ENCODE measurements at regions not wholly inside any gene's neighbourhood (a gene's known extent, or its start where the extent isn't known, plus 50 kb on each side); places are given as distances from the start of the nearest gene placed in this dataset.
"Not testable (repeated sequence)": the region's sequence is repeated elsewhere in the genome, so short reads cannot be mapped to it uniquely, and the experiment has no call there.

DNA sequence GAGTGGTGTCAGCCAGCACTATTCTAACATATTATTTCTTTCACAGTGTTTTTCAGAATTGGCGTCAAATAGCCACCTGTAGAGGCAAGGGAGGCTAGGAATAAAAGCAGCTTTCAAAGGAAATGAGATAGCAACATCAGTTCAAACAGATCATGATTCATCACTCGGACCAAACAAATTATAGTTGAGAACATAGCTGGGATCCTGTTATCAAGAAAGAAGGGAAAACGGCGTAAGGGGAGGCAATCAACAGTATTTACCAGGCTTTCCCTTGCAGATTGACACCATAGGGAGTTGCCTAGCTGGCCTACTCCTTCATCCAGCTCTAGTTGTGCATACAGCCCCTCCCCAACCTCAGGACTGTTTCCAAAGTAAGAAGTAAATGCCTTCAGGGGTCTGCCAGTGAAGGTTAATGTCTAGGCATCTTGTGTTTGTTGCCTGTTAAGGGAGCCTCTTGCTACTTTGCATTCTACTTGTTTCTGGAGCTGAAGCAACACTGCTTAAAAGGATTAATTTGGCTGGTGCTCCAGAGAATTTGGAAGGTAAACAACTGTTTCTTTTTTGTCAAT lies 286.5 kb downstream of the NSUN3 start:
- no peak for DNase-seq

DNA sequence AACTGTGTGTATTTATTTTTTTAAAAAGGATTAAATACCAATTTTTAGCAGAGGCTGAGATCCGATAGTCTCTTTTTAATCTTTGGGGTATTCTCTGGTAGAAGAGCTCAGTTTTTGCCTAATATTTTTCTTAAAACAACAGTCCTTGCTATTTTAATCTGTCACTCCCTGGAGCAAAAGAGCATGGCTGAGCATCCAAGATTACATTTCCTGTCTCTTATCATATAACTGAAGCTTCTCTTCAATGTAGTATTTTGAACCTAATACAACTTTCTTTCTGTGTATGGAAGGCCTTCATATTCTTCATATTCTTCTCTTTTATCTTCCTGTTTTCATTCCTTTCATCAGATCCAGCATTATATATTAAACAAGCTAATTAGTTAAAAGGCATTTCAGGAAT lies 293.7 kb downstream of the NSUN3 start:
- no peak for DNase-seq

DNA sequence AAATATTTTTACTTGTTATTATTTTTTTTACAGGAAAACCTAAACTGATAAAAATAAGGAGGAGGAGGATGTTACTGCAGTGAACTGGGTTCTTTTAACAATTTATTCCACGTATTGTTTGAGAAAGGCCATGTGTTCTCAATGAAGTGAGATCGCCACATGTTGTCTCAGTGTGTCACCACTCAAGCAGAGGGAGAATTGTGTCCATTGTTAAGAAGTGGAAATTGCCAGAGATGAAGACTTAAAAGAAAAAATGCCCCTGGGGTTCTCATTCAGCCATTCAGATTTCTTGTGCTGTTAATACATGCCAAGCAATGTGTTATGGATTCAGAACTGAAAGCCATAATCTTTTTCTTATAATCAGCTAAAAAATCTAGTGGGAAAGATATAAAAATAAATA lies 297.1 kb downstream of the NSUN3 start:
- no peak for DNase-seq

DNA sequence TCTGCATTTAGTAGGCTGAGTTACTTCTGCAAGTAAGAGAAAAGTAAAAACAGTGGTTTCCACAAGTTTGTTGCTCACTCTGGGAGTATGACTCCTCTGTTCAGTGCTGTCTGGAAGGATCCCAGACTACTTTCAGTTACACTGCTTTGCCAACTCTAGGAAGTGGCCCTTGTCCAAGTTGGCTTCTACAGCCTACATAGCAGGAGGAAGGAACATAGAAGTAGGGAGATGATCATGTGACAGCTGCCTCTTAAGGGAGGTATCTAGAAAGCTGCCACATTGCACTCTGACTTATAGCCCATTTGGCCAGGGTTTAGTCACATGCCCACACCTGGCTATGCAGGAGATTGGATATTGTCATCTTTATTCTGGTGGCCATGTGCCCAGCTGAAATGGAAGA lies 298.1 kb downstream of the NSUN3 start:
- DNase-seq: no peak

DNA sequence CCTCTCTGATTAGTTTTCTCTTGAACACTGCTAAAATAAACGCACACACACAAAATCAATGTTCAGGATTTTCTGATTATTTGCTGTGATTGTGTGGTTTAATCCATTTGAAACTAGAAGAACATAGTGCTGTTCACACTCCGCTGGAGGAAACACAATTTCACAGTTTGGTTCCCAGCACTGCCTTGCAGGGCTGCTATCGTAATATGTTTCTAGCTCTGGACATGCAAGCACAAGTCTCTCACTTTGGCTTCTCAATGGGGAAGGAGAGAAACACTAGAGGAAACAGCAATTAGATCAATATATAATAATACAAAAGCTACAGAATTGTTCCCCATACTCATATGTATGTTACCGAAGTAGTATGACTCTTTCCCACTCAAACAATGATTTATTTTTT lies 299.5 kb downstream of the NSUN3 start:
- DNase-seq: no peak

DNA sequence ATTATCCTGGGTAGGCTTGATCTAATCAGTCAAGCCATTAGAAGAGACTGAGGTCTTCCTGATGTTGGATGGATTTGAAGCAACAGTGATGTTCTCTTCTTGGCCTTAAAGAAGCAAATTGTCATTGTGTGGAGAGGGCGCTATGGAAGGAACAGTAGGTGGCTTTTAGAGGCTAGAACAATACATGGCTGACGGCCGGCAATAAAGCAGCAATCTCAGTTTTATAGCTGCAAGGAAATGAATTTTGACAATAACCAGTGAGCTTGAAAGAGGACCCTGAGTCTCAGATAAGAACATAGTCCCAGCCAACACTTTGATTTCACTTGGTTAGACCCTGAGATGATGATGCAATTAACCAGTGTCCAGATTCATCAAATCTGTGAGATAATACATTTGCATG lies 302.1 kb downstream of the NSUN3 start:
- no peak for DNase-seq

DNA sequence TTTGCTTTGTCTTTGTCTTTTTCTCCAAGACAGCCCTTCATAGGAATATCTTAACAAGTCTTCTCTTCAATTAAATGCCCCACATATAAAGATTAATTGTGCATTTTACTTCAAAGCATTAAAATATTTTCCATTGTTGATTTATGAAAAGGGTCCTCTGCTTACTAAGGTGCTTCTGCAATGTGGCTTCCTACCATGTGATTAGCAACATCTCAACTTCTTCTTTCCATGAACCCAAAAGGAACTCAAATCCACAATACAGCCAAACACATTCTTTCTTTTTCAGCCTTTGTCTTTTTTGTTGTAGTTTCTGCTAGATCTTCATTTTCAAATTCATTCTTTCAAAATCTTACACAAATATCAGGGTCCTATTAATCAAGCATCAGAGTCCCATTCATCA lies 309.2 kb downstream of the NSUN3 start:
- no peak for DNase-seq

DNA sequence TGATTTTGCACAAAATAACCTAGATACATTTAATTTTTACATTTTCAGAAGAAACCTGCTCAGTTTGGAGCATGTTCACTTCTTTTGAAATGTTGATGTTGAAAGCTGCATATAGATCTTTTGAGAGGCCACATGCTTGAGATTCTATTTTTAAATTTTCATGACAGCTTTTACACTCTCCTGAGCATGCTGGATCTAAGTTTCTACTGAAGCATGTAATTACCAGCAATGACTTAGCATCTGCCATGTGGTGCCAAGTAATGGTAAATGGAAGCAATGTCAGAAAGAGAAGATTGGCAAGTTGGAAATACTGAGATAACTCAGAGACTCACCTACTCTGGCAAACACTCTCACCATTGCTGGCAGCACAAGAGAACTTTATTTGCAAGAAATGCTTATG lies 310.6 kb downstream of the NSUN3 start:
- no peak for DNase-seq

DNA sequence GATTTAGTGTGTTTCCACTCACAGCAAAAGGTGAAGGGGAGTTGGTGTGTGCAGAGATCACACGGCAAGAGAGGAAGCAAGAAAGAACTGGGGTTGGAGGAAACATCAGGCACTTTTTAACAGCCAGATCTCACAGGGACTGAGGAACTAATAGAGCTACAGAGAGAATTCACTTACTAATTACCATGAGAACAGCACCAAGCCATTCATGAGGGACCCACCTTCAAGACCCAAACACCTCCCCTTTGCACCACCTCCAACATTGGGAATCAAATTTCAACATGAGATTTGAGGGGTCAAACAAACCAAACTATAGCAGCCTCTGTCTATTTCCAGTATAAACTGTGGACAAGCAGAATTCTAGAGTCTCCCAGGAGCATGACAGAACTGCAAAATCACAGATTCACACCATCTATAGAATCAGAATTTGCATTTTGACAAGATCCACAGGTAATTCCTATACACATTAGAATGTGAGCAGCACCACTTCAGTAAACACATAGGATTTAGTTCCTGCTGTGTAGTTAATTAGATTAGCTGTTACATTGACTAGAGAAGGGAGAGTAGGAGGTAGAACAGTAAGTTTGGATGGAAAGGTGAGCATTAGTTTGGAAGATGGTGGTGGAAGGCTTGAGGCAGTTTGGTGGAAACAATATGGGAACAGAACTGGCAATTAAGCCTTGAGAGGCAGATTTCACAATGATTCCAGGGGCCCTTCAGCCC lies 311.7 kb downstream of the NSUN3 start:
- no peak for DNase-seq

DNA sequence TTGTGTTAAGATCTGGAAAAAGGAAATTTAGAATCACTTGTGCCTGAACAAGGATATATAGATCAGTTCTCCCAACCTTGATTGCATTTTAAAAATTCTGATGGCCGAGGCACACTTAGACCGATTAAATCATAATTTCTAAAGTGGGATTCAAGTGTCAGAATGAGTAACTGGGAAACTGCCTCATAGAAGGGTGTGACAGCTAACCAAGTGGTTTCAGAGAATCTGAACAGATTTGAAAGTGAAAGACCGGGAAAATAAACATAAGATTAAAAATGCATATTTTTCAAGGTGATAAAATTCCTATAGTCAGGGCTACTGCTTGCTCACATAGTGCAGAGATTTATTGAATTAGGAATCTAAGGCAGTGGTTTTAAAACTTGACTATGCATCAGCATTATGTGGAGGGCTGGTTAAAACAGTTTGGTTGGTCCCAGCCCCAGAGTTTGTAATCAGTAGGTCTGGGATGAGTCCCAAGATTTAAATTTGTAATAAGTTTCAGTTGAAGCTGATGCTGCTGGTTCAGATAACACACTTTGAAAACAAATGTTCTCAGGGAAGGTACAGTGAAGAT lies 314.3 kb downstream of the NSUN3 start:
- not testable (repeated sequence) for DNase-seq

DNA sequence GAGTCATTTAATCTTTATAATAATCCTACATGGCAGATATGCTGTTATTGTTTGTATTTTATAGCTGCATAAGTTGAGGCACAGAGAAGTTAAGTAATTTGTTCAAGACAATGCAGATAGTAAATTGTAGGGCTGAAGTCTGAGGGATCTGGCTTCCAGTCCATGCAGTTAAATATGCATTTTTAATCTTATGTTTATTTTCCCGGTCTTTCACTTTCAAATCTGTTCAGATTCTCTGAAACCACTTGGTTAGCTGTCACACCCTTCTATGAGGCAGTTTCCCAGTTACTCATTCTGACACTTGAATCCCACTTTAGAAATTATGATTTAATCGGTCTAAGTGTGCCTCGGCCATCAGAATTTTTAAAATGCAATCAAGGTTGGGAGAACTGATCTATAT lies 315.0 kb downstream of the NSUN3 start:
- not testable (repeated sequence) for DNase-seq

DNA sequence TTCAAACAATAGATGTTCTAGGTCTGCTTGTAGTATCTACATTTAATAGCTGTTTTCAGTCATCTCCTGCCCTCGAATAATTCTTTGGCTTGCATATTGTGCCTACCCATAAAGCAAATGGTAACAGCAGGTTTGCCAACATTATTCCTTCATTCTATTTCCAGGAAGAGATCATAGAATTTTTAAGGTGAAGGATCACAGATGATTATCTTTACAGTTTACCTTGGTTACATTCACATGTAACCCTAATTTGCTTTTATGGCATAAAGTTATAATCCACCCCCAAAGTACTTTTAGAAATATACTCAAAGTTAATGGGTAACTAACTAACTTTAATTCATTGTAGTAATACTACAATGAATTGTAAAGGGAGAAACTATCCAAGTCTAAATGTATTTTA lies 315.5 kb downstream of the NSUN3 start:
- DNase-seq: no peak

DNA sequence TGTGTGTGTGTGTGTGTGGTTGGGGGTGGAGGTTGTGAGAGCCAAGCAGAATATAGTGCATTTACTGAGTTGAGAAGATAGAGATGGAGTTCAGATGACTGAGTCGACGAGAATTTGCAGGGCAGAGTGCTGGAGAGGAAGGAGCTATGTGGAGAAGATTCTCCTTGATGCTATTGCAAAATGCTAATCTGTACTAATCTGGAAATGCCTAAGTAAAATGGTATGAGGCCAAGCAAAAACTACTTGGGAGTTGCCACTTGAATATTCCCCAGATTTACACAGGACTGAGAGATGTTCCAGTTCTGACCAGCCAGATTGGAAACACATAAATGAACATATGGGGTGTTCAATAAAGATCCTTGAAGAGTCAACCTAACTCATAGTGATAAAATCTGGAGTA lies 316.4 kb downstream of the NSUN3 start:
- no peak for DNase-seq

DNA sequence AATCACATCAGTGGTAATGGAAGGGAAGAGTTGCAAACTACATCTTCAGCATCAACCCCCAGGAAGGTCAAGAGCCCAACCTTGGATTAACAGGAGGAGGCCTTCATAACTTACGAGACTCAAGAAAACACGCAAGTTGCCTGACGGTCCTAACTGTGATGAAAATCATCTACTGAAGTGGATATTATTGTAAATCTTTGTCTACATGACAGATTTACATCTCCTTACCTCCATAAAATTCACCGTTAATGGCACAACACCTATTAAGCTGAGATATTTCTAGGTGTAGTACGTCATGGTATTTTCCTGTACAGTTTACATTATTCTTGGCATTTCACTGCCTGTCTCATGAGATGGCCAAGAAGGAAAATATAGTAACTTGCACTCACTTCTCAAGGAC lies 332.0 kb downstream of the NSUN3 start:
- DNase-seq: no peak

DNA sequence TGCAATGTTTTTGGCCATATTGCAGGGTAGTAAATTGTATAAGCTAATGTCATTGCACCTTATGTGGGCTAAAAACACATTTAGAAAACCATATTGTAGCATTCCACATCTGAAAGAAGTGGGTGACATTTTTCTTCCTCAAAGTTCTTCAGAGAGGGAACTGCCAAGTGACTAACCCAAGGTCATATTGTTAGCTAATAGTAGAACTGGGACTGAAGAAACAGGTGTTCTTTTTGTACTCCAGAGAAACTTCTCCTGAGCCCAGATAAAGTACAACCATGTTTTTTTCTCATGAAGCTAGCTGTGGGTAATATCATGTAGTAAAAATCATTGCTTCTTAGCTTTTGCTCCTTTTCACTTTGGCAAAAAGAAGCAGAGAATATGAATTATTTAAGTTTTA lies 333.0 kb downstream of the NSUN3 start:
- DNase-seq: no peak

DNA sequence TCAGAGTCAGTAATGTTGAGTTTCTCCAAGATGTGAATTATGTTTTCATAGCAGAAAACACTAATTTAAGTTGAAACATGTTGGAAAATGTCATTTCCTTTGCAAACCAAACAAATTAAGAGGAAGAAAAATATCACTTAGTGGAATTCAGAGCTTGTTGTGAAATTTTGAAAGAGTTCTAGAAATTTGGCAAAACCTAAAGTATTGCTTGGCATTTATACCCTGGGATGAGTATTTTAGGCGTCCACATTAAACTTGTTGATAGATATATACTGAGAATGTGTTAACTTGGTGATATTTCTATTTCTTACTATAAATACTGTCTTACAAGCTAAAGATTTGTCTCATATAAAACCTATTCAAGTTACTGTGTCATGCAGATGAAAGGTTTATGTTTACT lies 335.2 kb downstream of the NSUN3 start:
- DNase-seq: no peak

DNA sequence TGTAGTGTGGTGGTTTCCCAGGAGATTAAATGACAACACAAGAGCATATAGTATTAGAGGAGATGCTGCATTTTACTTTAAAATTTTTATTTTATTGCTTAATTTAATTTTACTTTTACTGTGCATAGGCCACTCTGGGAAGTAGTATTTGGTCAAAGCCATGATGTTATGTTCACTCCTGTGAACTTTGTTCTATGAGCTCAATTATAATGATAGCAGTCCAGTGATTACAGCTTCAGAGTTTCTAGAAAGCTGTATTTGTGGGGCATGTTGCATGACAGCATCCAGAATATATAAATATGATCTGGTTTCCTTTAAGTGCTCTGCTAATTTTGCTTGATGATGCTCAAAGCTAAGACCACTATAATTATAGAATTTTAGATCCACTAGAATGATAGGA lies 338.6 kb downstream of the NSUN3 start:
- DNase-seq: no peak

DNA sequence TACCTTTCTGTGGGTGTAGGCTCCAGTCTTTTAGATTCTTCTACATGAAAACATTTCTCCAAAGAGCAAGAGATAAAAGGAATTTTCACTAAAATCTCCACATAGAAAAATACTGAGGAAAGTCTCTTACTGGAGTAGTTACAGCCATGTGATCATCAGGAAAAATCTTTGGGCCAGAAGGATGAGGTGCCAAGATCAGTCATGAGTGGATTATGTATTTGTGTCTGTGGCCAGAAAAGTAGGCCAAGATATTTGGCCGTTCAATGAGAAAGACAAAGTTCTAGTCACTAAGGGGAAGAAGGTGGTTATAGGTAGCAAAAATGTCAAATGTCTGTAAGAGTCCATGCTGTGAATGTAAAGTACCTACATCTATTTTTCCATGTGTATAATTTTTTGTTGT lies 339.3 kb downstream of the NSUN3 start:
- no peak for DNase-seq

DNA sequence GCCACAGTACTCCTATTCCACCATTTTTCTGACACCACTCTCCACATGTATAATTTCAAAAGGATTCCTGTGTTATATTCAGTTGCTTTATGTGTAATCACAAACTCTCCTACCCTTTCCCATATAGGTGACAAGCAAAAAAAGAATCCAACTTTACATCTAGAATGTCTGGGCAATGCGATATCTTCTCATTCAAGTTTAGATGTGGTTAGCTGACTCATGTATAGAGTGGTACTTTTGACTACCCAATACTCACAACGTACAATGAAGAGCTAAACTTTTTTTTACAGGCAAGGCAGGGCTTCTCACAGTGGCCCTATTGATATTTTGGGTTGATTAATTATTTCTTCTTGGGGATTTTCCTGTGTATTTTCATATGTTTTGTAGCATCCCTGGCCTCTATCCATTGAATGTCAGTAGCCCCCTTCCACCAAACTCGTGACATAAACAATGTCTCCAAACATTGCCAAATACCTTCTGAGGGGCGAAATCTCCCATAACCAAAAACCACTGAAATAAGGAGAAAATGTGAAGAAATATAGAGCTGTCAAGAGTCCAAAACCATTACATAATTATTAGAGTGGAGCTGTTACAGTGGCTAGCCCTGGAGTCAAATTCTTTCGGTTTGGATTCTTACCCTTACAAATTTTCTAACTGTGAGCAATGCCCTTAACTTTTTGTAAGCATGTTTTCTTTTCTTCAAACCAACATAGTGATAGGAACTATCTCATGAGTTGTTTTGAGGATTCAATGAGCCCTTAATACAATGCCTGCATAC lies 342.6 kb downstream of the NSUN3 start:
- DNase-seq: no peak

DNA sequence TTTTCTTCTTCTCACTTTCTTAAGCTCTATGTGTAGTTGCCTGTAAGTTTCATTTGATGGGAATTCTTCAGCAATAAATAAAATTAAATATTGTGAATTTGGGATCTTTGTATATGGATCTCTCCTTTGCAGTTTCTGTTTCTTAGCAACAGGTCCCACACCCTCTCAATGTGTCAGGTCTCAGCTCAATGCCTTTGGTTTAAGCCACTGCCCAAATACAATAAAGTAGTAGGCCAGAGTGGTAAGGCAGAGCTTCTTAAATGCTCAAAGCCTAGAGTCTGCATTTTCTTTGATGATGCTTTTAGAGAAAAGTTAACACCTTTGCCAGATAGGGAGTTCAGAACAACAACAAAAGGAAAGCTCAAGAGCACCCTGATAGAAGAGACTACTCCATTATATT lies 343.7 kb downstream of the NSUN3 start:
- DNase-seq: no peak

DNA sequence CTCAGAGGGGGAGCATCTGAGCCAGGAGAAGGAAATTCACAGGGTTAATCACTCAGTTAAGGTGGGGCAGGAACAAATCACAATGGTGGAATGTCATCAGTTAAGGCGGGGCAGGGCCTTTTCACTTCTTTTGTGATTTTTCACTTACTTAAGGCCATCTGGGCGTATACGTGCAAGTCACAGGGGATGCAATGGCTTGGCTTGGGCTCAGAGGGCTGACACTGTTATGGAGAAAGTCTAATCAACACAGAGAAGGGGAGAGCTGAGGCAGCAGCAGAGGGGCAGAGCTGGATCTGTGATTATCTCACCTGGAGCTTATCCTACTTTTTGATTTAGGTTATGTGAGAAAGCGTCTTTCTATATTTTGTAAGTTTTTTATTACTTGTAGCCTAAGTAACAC lies 350.1 kb downstream of the NSUN3 start:
- DNase-seq: not testable (repeated sequence)

DNA sequence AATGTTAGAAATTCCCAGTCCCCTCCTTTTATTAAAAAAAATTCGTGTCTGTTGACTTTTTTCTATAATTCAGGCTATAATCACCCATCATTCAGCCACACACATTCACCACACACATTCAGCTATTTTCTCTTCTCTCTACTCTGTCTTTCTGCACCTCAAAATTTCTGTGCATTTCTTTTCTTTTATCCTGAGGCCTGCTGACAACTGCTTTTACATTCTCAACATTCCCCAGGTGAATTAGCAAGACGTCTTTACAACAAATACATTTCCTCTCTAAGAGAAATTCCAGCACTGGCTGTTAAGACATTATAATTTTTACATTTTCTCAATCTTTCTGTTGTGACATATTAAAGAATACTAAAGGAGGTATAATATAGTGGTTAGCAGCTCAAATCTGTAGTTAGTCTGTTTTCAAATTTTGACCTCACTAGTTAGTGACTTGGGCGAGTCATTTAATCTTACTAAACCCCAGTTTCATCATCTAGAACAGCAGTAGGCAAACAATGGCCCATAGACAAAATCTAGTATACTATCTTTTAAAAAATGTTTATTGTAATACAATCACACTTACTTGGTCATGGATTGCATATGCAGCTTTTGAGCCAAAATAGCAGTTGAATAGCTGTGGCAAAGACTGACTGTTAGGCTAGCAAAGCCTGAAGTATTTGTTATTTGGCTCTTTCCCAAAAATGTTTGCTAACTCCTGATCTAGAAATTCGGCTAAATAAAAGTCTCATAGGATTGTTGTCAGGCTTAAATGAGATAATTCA lies 350.7 kb downstream of the NSUN3 start:
- DNase-seq: no peak

DNA sequence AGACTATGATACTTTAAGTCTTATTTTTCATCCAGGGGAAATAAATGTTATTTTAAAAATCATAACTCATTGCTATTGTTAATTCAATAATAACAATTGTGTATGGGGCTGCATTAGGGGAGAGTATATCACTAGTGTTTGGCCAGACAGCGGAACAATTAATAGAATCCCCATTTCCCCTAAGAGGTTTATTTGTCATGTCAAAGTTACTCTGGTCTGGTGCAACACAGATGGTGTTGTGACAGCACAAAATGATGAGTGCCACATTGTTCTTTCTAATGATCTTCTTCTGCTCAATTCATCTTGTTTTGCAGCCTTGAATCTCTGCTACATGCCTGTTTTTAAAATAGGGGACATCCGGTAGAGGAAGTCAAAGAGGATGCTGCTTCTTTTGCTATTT lies 351.6 kb downstream of the NSUN3 start:
- no peak for DNase-seq

All from CD4-positive, alpha-beta T cell treated with Interleukin-15 for 1 hour (primary cell).